ENCODE measurements at regions not wholly inside any gene's neighbourhood (a gene's known extent, or its start where the extent isn't known, plus 50 kb on each side); places are given as distances from the start of the nearest gene placed in this dataset.
"Not testable (repeated sequence)": the region's sequence is repeated elsewhere in the genome, so short reads cannot be mapped to it uniquely, and the experiment has no call there.

DNA sequence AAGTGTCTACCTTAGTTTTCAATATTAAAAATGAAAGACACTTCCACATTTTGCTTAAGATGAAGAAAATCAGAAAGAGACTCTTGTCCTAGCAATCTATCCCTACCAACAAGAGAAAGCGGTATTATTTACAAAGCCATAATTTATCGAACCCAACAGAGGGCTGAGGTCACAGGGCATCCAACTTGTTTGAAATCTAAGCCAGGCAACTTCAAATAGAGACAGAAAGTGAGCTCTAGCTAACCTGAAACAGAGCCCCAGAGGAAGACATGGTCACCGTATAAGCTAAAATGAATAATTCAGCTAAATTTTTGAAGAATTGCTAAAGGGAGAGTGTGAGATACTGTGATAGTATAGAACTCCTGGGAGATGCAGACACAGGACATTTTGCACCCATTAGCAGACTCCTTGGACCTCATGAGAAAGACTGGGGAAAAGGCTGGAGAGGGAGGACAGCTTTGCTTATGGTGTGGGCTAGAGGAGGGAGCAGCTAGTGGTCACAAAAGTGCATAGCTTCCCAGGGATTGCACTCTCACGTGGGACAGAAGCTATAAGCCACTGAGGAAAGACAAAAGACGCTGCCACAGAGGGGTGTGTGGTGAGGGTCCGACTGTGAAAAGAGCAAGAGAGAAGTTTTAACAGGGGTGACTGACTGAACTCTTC lies 624.2 kb upstream of the GRIN3A start:
- Histone ChIP-seq H3K36me3 (ENCODE audit: control insufficient read depth in 1 of 2, insufficient read depth in 2 of 2, low read length in 1 of 2) (no peaks in the 10 kb centered on the region), H3K4me3 (ENCODE audit: low read length in 2 of 2) (no peak overlapping the region), H3K27ac (ENCODE audit: low read depth in 1 of 2, low read length in 2 of 2) (no peak overlapping the region), H3K9me3 (ENCODE audit: control insufficient read depth, low read length) (no peaks in the 10 kb centered on the region), H3K4me1 (ENCODE audit: control insufficient read depth in 1 of 2, insufficient read depth in 2 of 2, low read length in 2 of 2) (no peaks in the 10 kb centered on the region), H3K27me3 (ENCODE audit: control insufficient read depth in 1 of 2, insufficient read depth in 2 of 2, low read length in 1 of 2) (no peaks in the 10 kb centered on the region)
- no peak for ATAC-seq (ENCODE audit: low FRiP score)
- intact Hi-C loops (cut with DNase I) = no loop called here
- no peak for DNase-seq
- 27 to 42% methylated on average over 6 of the region's 6 CpGs for WGBS, 2 donors

DNA sequence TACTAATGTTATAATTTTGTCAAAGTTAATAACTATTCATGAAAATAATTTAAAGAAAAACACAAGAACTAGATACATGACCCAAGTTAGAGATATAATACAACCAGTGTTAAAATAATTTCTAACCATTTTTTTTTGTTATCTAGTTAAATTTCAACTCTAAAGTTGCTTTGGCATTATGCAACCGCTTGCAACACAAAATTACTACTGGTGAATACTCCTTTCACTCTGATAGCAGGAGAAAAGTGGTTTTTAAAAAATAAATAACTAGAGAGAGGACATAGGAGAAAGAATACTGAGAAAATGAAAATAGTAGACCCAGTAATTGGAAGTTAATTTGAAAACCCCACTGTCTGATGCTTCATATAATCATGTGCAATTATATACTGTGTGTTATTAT lies 622.4 kb upstream of the GRIN3A start:
- 89 to 94% methylated on average over 1 of the region's 1 CpG for WGBS, 2 donors
- H3K9me3 ChIP-seq (ENCODE audit: control insufficient read depth, low read length) = peaks cover 1% of the 10 kb centered on the region
- H3K36me3 ChIP-seq (ENCODE audit: control insufficient read depth in 1 of 2, insufficient read depth in 2 of 2, low read length in 1 of 2) = no peaks in the 10 kb centered on the region
- ATAC-seq (ENCODE audit: low FRiP score) (no peak), DNase-seq (no peak)
- no peaks in the 10 kb centered on the region for H3K27me3 ChIP-seq (ENCODE audit: control insufficient read depth in 1 of 2, insufficient read depth in 2 of 2, low read length in 1 of 2)
- no peak overlapping the region for H3K4me3 ChIP-seq (ENCODE audit: low read length in 2 of 2)
- intact Hi-C loops (cut with DNase I) = no loop called here
- no peak overlapping the region for H3K27ac ChIP-seq (ENCODE audit: low read depth in 1 of 2, low read length in 2 of 2)
- no peaks in the 10 kb centered on the region for H3K4me1 ChIP-seq (ENCODE audit: control insufficient read depth in 1 of 2, insufficient read depth in 2 of 2, low read length in 2 of 2)

- H3K27ac ChIP-seq (ENCODE audit: low read depth in 1 of 2, low read length in 2 of 2) = no peak overlapping the region
- DNase-seq = no peak
- ATAC-seq (ENCODE audit: low FRiP score) = no peak
- H3K27me3 ChIP-seq (ENCODE audit: control insufficient read depth in 1 of 2, insufficient read depth in 2 of 2, low read length in 1 of 2) = no peaks in the 10 kb centered on the region
- no peaks in the 10 kb centered on the region for H3K36me3 ChIP-seq (ENCODE audit: control insufficient read depth in 1 of 2, insufficient read depth in 2 of 2, low read length in 1 of 2)
- H3K9me3 ChIP-seq (ENCODE audit: control insufficient read depth, low read length) = peaks cover 1% of the 10 kb centered on the region
- intact Hi-C loops (cut with DNase I) = no loop called here
- no peaks in the 10 kb centered on the region for H3K4me1 ChIP-seq (ENCODE audit: control insufficient read depth in 1 of 2, insufficient read depth in 2 of 2, low read length in 2 of 2)
- 62 to 63% methylated on average over 5 of the region's 5 CpGs for WGBS, 2 donors
- no peak overlapping the region for H3K4me3 ChIP-seq (ENCODE audit: low read length in 2 of 2)
These were observed 617.5 kb upstream of the GRIN3A start for GRCh38 chr9:102355982-102356381.

GRCh38 chr9:102354041-102354440 lies 615.6 kb upstream of the GRIN3A start:
- Histone ChIP-seq H3K36me3 (ENCODE audit: control insufficient read depth in 1 of 2, insufficient read depth in 2 of 2, low read length in 1 of 2) (no peaks in the 10 kb centered on the region), H3K27me3 (ENCODE audit: control insufficient read depth in 1 of 2, insufficient read depth in 2 of 2, low read length in 1 of 2) (no peaks in the 10 kb centered on the region), H3K27ac (ENCODE audit: low read depth in 1 of 2, low read length in 2 of 2) (no peak overlapping the region), H3K4me3 (ENCODE audit: low read length in 2 of 2) (no peak overlapping the region), H3K9me3 (ENCODE audit: control insufficient read depth, low read length) (peaks cover 1% of the 10 kb centered on the region), H3K4me1 (ENCODE audit: control insufficient read depth in 1 of 2, insufficient read depth in 2 of 2, low read length in 2 of 2) (no peaks in the 10 kb centered on the region)
- no peak for ATAC-seq (ENCODE audit: low FRiP score)
- DNase-seq = no peak
- 91 to 92% methylated on average over 1 of the region's 1 CpG for WGBS, 2 donors
- intact Hi-C loops (cut with DNase I) = no loop called here

- H3K4me1 ChIP-seq (ENCODE audit: control insufficient read depth in 1 of 2, insufficient read depth in 2 of 2, low read length in 2 of 2); H3K27me3 ChIP-seq (ENCODE audit: control insufficient read depth in 1 of 2, insufficient read depth in 2 of 2, low read length in 1 of 2); ATAC-seq (ENCODE audit: low FRiP score); H3K4me3 ChIP-seq (ENCODE audit: low read length in 2 of 2); intact Hi-C loops (cut with DNase I); H3K36me3 ChIP-seq (ENCODE audit: control insufficient read depth in 1 of 2, insufficient read depth in 2 of 2, low read length in 1 of 2); H3K9me3 ChIP-seq (ENCODE audit: control insufficient read depth, low read length); H3K27ac ChIP-seq (ENCODE audit: low read depth in 1 of 2, low read length in 2 of 2); DNase-seq: not testable (repeated sequence)
- 87 to 88% methylated on average over 6 of the region's 6 CpGs for WGBS, 2 donors
These were observed 599.0 kb upstream of the GRIN3A start for GRCh38 chr9:102337471-102337870.

- no peak overlapping the region for H3K4me3 ChIP-seq (ENCODE audit: low read length in 2 of 2)
- peaks cover 3% of the 10 kb centered on the region for H3K9me3 ChIP-seq (ENCODE audit: control insufficient read depth, low read length)
- DNase-seq (no peak), ATAC-seq (ENCODE audit: low FRiP score) (no peak)
- no peaks in the 10 kb centered on the region for H3K36me3 ChIP-seq (ENCODE audit: control insufficient read depth in 1 of 2, insufficient read depth in 2 of 2, low read length in 1 of 2)
- 98 to 100% methylated on average over 1 of the region's 1 CpG for WGBS, 2 donors
- intact Hi-C loops (cut with DNase I) = no loop called here
- H3K27ac ChIP-seq (ENCODE audit: low read depth in 1 of 2, low read length in 2 of 2) = no peak overlapping the region
- H3K4me1 ChIP-seq (ENCODE audit: control insufficient read depth in 1 of 2, insufficient read depth in 2 of 2, low read length in 2 of 2) = no peaks in the 10 kb centered on the region
- no peaks in the 10 kb centered on the region for H3K27me3 ChIP-seq (ENCODE audit: control insufficient read depth in 1 of 2, insufficient read depth in 2 of 2, low read length in 1 of 2)
These were observed 570.9 kb upstream of the GRIN3A start for GRCh38 chr9:102309379-102309778.

DNA sequence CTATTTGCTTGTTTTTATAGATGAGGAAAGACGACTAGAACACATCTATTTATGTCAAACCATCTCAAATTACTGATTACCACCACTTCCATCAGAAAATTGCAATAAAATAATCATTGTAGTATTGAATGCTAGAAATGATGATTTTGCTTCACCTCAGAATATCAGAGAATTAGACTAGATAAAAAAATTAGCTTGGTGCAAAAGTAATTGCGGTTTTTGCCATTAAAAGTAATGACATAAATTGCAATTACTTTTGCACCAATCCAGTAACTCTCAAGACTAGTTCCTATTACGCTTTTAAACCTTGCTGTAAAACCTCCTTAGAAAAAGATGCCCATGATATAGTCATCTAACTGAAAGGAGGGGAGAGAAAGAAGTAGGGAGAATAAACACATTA lies 556.7 kb upstream of the GRIN3A start:
- ATAC-seq (ENCODE audit: low FRiP score) = no peak
- Histone ChIP-seq H3K27me3 (ENCODE audit: control insufficient read depth in 1 of 2, insufficient read depth in 2 of 2, low read length in 1 of 2) (no peaks in the 10 kb centered on the region), H3K4me1 (ENCODE audit: control insufficient read depth in 1 of 2, insufficient read depth in 2 of 2, low read length in 2 of 2) (no peaks in the 10 kb centered on the region), H3K36me3 (ENCODE audit: control insufficient read depth in 1 of 2, insufficient read depth in 2 of 2, low read length in 1 of 2) (no peaks in the 10 kb centered on the region), H3K27ac (ENCODE audit: low read depth in 1 of 2, low read length in 2 of 2) (no peak overlapping the region), H3K4me3 (ENCODE audit: low read length in 2 of 2) (no peak overlapping the region), H3K9me3 (ENCODE audit: control insufficient read depth, low read length) (no peaks in the 10 kb centered on the region)
- intact Hi-C loops (cut with DNase I) = no loop called here
- no peak for DNase-seq
- 83 to 86% methylated on average over 3 of the region's 3 CpGs for whole genome bisulfite sequencing, 2 donors

DNA sequence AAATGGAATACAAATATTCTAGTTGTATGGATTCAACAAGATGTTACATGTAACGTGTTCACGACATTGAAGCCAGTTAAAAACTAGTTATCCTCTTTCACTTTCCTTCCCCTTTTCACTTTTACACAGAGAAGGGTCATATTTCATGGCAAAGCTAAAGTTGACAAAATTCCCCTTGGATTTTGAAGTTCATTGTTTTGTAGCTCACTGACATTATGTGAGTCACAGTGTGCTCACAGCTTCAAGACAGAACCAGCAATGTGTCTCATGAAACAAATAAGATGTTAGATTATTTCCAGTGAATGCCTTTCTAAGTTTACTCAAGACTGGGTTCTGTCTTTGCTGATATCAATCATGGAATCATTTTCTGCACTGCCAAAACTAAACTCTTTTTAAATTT lies 535.5 kb upstream of the GRIN3A start:
- no peaks in the 10 kb centered on the region for H3K4me1 ChIP-seq (ENCODE audit: control insufficient read depth in 1 of 2, insufficient read depth in 2 of 2, low read length in 2 of 2)
- 48 to 55% methylated on average over 2 of the region's 2 CpGs for WGBS, 2 donors
- no peaks in the 10 kb centered on the region for H3K27me3 ChIP-seq (ENCODE audit: control insufficient read depth in 1 of 2, insufficient read depth in 2 of 2, low read length in 1 of 2)
- H3K4me3 ChIP-seq (ENCODE audit: low read length in 2 of 2) = no peak overlapping the region
- H3K36me3 ChIP-seq (ENCODE audit: control insufficient read depth in 1 of 2, insufficient read depth in 2 of 2, low read length in 1 of 2) = no peaks in the 10 kb centered on the region
- no peaks in the 10 kb centered on the region for H3K9me3 ChIP-seq (ENCODE audit: control insufficient read depth, low read length)
- intact Hi-C loops (cut with DNase I) = no loop called here
- ATAC-seq (ENCODE audit: low FRiP score) (no peak), DNase-seq (no peak)
- no peak overlapping the region for H3K27ac ChIP-seq (ENCODE audit: low read depth in 1 of 2, low read length in 2 of 2)

- no peak for ATAC-seq (ENCODE audit: low FRiP score)
- no peaks in the 10 kb centered on the region for H3K9me3 ChIP-seq (ENCODE audit: control insufficient read depth, low read length)
- H3K4me1 ChIP-seq (ENCODE audit: control insufficient read depth in 1 of 2, insufficient read depth in 2 of 2, low read length in 2 of 2) = no peaks in the 10 kb centered on the region
These were observed 514.7 kb upstream of the GRIN3A start for GRCh38 chr9:102253099-102253498.

More at GRCh38 chr9:102253099-102253498, 514.7 kb upstream of the GRIN3A start:
- DNase-seq = no peak
- Histone ChIP-seq H3K4me3 (ENCODE audit: low read length in 2 of 2) (no peak overlapping the region), H3K36me3 (ENCODE audit: control insufficient read depth in 1 of 2, insufficient read depth in 2 of 2, low read length in 1 of 2) (no peaks in the 10 kb centered on the region), H3K27ac (ENCODE audit: low read depth in 1 of 2, low read length in 2 of 2) (no peak overlapping the region), H3K27me3 (ENCODE audit: control insufficient read depth in 1 of 2, insufficient read depth in 2 of 2, low read length in 1 of 2) (no peaks in the 10 kb centered on the region)
- intact Hi-C loops (cut with DNase I) = no loop called here
- 80 to 81% methylated on average over 3 of the region's 3 CpGs for WGBS, 2 donors
